GM12892 (cell line): ENCODE measurements at regions not wholly inside any gene's neighbourhood (a gene's known extent, or its start where the extent isn't known, plus 50 kb on each side); places are given as distances from the start of the nearest gene placed in this dataset.

Experiments used
- POLR2A ChIP-seq: IDR thresholded peaks from 2 replicates; pipeline ENCODE4 v1.6.1; 2011; ENCODE audit warnings: low read depth, low read length, control low read depth
- POLR2AphosphoS5 ChIP-seq: IDR thresholded peaks from 2 replicates; pipeline ENCODE4 v1.6.1; 2011; ENCODE audit warnings: low read depth, low read length, control low read depth
- TAF1 ChIP-seq: IDR thresholded peaks from 2 replicates; pipeline ENCODE4 v1.6.1; 2011; ENCODE audit warnings: low read depth, mild to moderate bottlenecking, control low read depth, low read length, borderline replicate concordance

DNA sequence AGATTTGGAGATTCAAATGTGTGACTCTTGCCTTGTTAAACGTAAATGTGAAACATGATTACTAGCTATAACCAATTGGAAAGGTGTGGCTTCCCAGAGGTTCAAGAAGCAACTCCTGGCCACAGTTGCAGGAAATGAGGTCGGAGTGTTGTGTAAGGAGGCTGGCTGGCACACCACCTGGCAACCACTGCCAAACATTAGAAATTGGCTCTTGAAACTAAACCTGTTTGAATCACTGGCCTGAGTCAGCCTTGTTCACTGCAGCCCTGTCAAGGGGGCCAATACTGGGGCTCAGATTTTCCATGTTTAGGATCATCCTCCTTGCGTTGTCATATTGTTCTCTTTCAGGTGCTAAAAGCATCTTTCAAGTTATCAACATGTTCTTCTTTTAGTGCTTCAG is 206.3 kb downstream of the ARL6IP6 start:
- TF ChIP-seq POLR2A: no peak
- no peak for TF ChIP-seq POLR2AphosphoS5
- no peak for TF ChIP-seq TAF1
